K562 (cell line): ENCODE measurements at regions not wholly inside any gene's neighbourhood (a gene's known extent, or its start where the extent isn't known, plus 50 kb on each side); places are given as distances from the start of the nearest gene placed in this dataset.

Experiments
- ATAC-seq: fragments of 200-7000 bp; cut with Tn5 transposase; 3 replicates; pipeline ENCODE4 v1.9.1; 2020; ENCODE audit warnings: moderate library complexity
- BruUV-seq: library from RNA; stranded (reverse); fragments of 400-500 nt; replicated peaks from 2 replicates; lab custom pipeline; 2021; lab: Mats Ljungman, UMichigan
- CTCF ChIA-PET: fragments of 300-600 bp; formaldehyde crosslinking; extraction: SDS; loops from one replicate; lab custom pipeline; 2021; ENCODE audit warnings: low intra/inter-chr PET ratio; lab: Yijun Ruan, JAX
- POLR2A ChIA-PET: fragments of 300-600, 350-650 bp; sonication (Branson Sonifier 250); formaldehyde crosslinking; extraction: SDS; loops from one replicate; lab custom pipeline; 2021; ENCODE audit warnings: antibody characterized with exemption, inconsistent platforms; lab: Yijun Ruan, JAX
- DNase-seq, 4 experiments: peaks; one replicate each; pipeline versions ENCODE4 v3.0.0 to v3.0.0-alpha.2; 2011 to 2018; ENCODE audit warnings: low spot score in 3 of 4, mixed read lengths in 3 of 4; ENCODE audit errors: extremely low read depth in 1 of 4
- FAIRE-seq: peaks from 2 replicates; lab custom pipeline; 2011; peaks lifted over from hg19 to GRCh38; lab: Jason Lieb, UNC
- H2AFZ ChIP-seq: 2 replicates; pipeline ENCODE4 v1.6.0; 2011; ENCODE audit warnings: low read depth, low read length, control low read depth, inconsistent platforms
- H3K27ac ChIP-seq: fragments of 200-600 bp; 3 replicates; pipeline ENCODE4 v1.8.0; 2011; ENCODE audit warnings: low read depth, mild to moderate bottlenecking, control low read depth, inconsistent platforms, low read length, moderate library complexity, mixed read lengths; ENCODE audit errors: extremely low read depth
- H3K27me3 ChIP-seq, 2 experiments: fragments of 300-600 bp in 1 of 2; 2 replicates in 1 of 2; 3 replicates in 1 of 2; pipeline versions ENCODE4 v1.6.0 to v1.8.0; 2011; ENCODE audit warnings: inconsistent platforms in 2 of 2, low read length in 2 of 2, mild to moderate bottlenecking in 1 of 2, mixed read lengths in 1 of 2, moderate library complexity in 1 of 2; ENCODE audit not compliant: control insufficient read depth in 2 of 2, insufficient read depth in 2 of 2
- H3K36me3 ChIP-seq: fragments of 300-600 bp; 3 replicates; pipeline ENCODE4 v1.8.0; 2011; ENCODE audit warnings: mild to moderate bottlenecking, low read length, inconsistent platforms; ENCODE audit not compliant: control insufficient read depth, insufficient read depth
- H3K4me1 ChIP-seq, 2 experiments: fragments of 200-600 bp in 1 of 2; replicated peaks in 1 of 2; 2 replicates in 1 of 2; 3 replicates in 1 of 2; pipeline versions ENCODE4 v1.5.1 to v1.8.0; 2011; ENCODE audit warnings: inconsistent platforms in 2 of 2, low read length in 2 of 2, mild to moderate bottlenecking in 1 of 2, mixed read lengths in 1 of 2, moderate library complexity in 1 of 2; ENCODE audit not compliant: control insufficient read depth in 2 of 2, insufficient read depth in 2 of 2
- H3K4me2 ChIP-seq: 2 replicates; pipeline ENCODE4 v1.6.1; 2011; ENCODE audit warnings: low read length, control low read depth, inconsistent platforms, mixed read lengths; ENCODE audit not compliant: insufficient read depth
- H3K4me3 ChIP-seq: fragments of 200-600 bp; sonication (generic), shearing (Covaris generic); 2 replicates; pipeline ENCODE4 v1.5.1; 2016; ENCODE audit warnings: control low read depth, inconsistent platforms
- H3K79me2 ChIP-seq: fragments of 200-600 bp; 3 replicates; pipeline ENCODE4 v1.8.0; 2011; ENCODE audit warnings: low read length, inconsistent platforms; ENCODE audit not compliant: control insufficient read depth, insufficient read depth
- H3K9ac ChIP-seq, 2 experiments: 2 replicates each; pipeline versions ENCODE4 v1.6.0 to v1.6.1; 2011; ENCODE audit warnings: low read depth in 2 of 2, low read length in 2 of 2, control low read depth in 1 of 2, inconsistent platforms in 1 of 2, mild to moderate bottlenecking in 1 of 2, mixed read lengths in 1 of 2; ENCODE audit not compliant: insufficient read depth in 1 of 2
- H3K9me1 ChIP-seq: one replicate; pipeline ENCODE4 v1.6.0; 2011; ENCODE audit warnings: inconsistent platforms, mild to moderate bottlenecking, low read length, moderate library complexity; ENCODE audit not compliant: control insufficient read depth, insufficient read depth
- H3K9me3 ChIP-seq: replicated peaks from 2 replicates; pipeline ENCODE4 v1.5.1; 2011; ENCODE audit warnings: low read depth, low read length, inconsistent platforms; ENCODE audit not compliant: control insufficient read depth, insufficient read depth
- H4K20me1 ChIP-seq: replicated peaks from 2 replicates; pipeline ENCODE4 v1.6.1; 2011; ENCODE audit warnings: low read length, inconsistent platforms, mixed read lengths; ENCODE audit not compliant: control insufficient read depth, insufficient read depth
- HDAC1 ChIP-seq, 2 experiments: fragments of 450-650 bp; IDR thresholded peaks; 2 replicates each; pipeline ENCODE4 v1.6.1; 2016 to 2017; ENCODE audit warnings: inconsistent platforms in 1 of 2, mild to moderate bottlenecking in 1 of 2, moderate library complexity in 1 of 2
- HMGN3 ChIP-seq: IDR thresholded peaks from 2 replicates; pipeline ENCODE4 v1.6.1; 2011; ENCODE audit warnings: borderline replicate concordance, low read depth, mild to moderate bottlenecking, mixed read lengths, low read length; ENCODE audit not compliant: insufficient read length; ENCODE audit errors: extremely low read depth
- ZFX ChIP-seq: sonication (generic); formaldehyde crosslinking; IDR thresholded peaks from 2 replicates; pipeline ENCODE4 v1.8.0; 2022; ENCODE audit warnings: mild to moderate bottlenecking, missing genetic modification reagents, moderate library complexity
- WGBS: fragments of 100-300 bp; shearing (Covaris generic); methylation state at CpG from one replicate; pipeline ENCODE4 v1.1.6; 2016; ENCODE audit warnings: low coverage, mixed read lengths; ENCODE audit not compliant: insufficient coverage; ENCODE audit errors: missing lambda C conversion rate; 5-methylcytosine and 5-hydroxymethylcytosine counted together
- in situ Hi-C: fragments of 300-500 bp; cut with MboI; formaldehyde crosslinking; loops from 4 replicates; pipeline ENCODE4 v1.15.0; 2018; ENCODE audit warnings: inconsistent platforms, mixed read lengths
- intact Hi-C: fragments of 100-400 bp; cut with micrococcal nuclease; formaldehyde crosslinking; loops from 2 replicates; pipeline ENCODE4 v1.14.2; 2022
- TF ChIP-seq, protein P1 (sequence below), 3 experiments: IDR thresholded peaks in 2 of 3; conservative IDR thresholded peaks in 1 of 3; 2 replicates each; pipeline ENCODE4 v1.5.1; 2011 to 2012; ENCODE audit warnings: low read length in 3 of 3, mild to moderate bottlenecking in 3 of 3, control low read depth in 2 of 3, improper control_type of control experiment in 1 of 3, inconsistent platforms in 1 of 3, low read depth in 1 of 3, mixed read lengths in 1 of 3, moderate library complexity in 1 of 3; ENCODE audit not compliant: insufficient read depth in 2 of 3
- TF ChIP-seq, protein P2 (sequence below): sonication (generic); formaldehyde crosslinking; IDR thresholded peaks from 2 replicates; pipeline ENCODE4 v1.9.0; 2022; ENCODE audit warnings: mild to moderate bottlenecking, missing genetic modification reagents
- TF ChIP-seq, protein P3 (sequence below): fragments of 450-650 bp; IDR thresholded peaks from 2 replicates; pipeline ENCODE4 v1.6.1; 2016
- TF ChIP-seq, protein P4 (sequence below), 2 experiments: IDR thresholded peaks in 1 of 2; conservative IDR thresholded peaks in 1 of 2; 2 replicates each; pipeline ENCODE4 v1.6.1; 2016; ENCODE audit warnings: low read depth in 2 of 2, mild to moderate bottlenecking in 1 of 2, missing compliant biosample characterization in 1 of 2, missing genetic modification characterization in 1 of 2, moderate library complexity in 1 of 2

DNA sequence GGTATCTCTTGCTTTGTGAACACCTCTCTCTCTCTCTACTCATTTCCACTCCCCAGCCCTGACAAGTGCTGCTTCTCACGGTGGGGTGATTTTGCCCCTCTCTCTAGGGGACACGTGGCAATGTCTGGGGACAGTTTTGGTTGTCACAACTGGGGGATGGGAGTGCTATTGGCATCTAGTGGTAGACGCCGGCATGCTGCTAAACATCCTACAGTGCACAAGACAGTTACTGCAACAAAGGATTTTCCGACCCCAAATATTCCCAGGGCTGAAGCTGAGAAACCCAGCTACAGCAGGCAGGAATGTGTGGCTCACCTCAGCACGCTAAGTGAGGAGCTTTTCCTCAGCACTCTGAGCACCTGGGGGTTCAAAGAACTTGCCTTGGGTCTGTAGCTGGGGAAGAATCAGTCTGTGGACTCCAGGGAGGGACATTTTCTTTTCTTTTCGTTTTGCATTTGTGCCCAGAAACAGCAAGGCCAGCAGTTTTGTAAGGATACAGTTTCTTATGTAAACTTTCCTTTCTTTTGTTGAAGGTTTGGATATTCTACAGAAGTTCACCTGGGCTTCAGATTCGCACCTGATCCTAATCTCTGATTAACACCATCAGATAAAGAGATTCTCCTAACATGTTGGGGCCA is 246.9 kb upstream of the ZFP64 start:
- POLR2A ChIA-PET: no interaction called here
- Histone ChIP-seq H3K9me1 (no peaks in the 10 kb centered on the region), H3K9ac (no peak overlapping the region), H3K27me3 (no peaks in the 10 kb centered on the region), H3K4me2 (no peak overlapping the region), H2AFZ (no peak overlapping the region), H3K36me3 (no peaks in the 10 kb centered on the region), H4K20me1 (no peaks in the 10 kb centered on the region), H3K4me1 (no peaks in the 10 kb centered on the region), H3K4me3 (no peak overlapping the region), H3K9me3 (no peaks in the 10 kb centered on the region), H3K27ac (no peak overlapping the region), H3K79me2 (no peaks in the 10 kb centered on the region)
- ATAC-seq (no peak), DNase-seq (peak in 1 of 4 experiments; percentile 2), FAIRE-seq (no peak)
- WGBS: 12% methylated on average over 8 of the region's 8 CpGs
- no peak for TF ChIP-seq HMGN3
- TF ChIP-seq, protein P1, sequence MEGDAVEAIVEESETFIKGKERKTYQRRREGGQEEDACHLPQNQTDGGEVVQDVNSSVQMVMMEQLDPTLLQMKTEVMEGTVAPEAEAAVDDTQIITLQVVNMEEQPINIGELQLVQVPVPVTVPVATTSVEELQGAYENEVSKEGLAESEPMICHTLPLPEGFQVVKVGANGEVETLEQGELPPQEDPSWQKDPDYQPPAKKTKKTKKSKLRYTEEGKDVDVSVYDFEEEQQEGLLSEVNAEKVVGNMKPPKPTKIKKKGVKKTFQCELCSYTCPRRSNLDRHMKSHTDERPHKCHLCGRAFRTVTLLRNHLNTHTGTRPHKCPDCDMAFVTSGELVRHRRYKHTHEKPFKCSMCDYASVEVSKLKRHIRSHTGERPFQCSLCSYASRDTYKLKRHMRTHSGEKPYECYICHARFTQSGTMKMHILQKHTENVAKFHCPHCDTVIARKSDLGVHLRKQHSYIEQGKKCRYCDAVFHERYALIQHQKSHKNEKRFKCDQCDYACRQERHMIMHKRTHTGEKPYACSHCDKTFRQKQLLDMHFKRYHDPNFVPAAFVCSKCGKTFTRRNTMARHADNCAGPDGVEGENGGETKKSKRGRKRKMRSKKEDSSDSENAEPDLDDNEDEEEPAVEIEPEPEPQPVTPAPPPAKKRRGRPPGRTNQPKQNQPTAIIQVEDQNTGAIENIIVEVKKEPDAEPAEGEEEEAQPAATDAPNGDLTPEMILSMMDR (IDR thresholded peaks at IDR 0.05 in 2 of 3, conservative IDR thresholded peaks at IDR 0.05 in 1 of 3; ENCODE audit: insufficient read depth in 2 of 3, low read depth in 1 of 3, low read length in 3 of 3): peak in 1 of 3 experiments; percentile 7; a peak in 1 of 6 replicates
- CTCF ChIA-PET: no interaction called here
- in situ Hi-C loops (no loop called here), intact Hi-C loops (no loop called here)
- BruUV-seq: no TSS peak

DNA sequence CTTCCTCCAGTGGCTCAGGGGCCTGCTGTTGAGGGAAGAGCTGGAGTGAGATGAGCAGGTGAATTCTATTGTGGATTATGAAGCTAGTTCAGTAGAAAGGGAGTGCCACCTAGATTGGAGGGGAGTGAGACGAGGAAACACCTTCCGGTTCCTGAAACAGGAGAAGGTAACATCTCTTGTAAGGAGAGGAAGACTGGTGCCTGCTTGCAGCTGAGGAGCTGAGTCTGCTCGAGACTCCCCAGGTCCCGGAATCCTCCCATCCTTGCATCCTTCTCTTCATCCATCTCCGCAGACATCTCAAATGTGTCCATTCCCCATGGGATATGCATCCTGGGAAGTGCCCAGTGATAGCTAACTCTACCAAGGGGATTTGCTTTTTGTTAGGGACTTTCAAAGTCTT is 242.9 kb upstream of the ZFP64 start:
- H2AFZ ChIP-seq: no peak overlapping the region
- BruUV-seq: no TSS peak
- H3K4me1 ChIP-seq: no peaks in the 10 kb centered on the region
- no peak overlapping the region for H3K9ac ChIP-seq
- ChIA-PET POLR2A (no interaction called here), CTCF (no interaction called here)
- H3K36me3 ChIP-seq: no peaks in the 10 kb centered on the region
- no peaks in the 10 kb centered on the region for H3K79me2 ChIP-seq
- no peaks in the 10 kb centered on the region for H3K9me3 ChIP-seq
- in situ Hi-C loops (no loop called here), intact Hi-C loops (no loop called here)
- no peak overlapping the region for H3K4me3 ChIP-seq
- no peak for FAIRE-seq
- no peak for ATAC-seq
- no peak overlapping the region for H3K4me2 ChIP-seq
- H4K20me1 ChIP-seq: no peaks in the 10 kb centered on the region
- WGBS: 41% methylated on average over 5 of the region's 5 CpGs
- no peak for DNase-seq
- H3K27ac ChIP-seq: no peak overlapping the region
- H3K27me3 ChIP-seq: no peaks in the 10 kb centered on the region
- no peaks in the 10 kb centered on the region for H3K9me1 ChIP-seq
- TF ChIP-seq ZFX (CRISPR knock-in tag) (no peak), HDAC1 (IDR thresholded peaks at IDR 0.05) (no peak)
- TF ChIP-seq, protein P2, sequence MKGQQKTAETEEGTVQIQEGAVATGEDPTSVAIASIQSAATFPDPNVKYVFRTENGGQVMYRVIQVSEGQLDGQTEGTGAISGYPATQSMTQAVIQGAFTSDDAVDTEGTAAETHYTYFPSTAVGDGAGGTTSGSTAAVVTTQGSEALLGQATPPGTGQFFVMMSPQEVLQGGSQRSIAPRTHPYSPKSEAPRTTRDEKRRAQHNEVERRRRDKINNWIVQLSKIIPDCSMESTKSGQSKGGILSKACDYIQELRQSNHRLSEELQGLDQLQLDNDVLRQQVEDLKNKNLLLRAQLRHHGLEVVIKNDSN (CRISPR knock-in tag): no peak
- TF ChIP-seq, protein P3, sequence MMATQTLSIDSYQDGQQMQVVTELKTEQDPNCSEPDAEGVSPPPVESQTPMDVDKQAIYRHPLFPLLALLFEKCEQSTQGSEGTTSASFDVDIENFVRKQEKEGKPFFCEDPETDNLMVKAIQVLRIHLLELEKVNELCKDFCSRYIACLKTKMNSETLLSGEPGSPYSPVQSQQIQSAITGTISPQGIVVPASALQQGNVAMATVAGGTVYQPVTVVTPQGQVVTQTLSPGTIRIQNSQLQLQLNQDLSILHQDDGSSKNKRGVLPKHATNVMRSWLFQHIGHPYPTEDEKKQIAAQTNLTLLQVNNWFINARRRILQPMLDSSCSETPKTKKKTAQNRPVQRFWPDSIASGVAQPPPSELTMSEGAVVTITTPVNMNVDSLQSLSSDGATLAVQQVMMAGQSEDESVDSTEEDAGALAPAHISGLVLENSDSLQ: no peak
- TF ChIP-seq, protein P4, sequence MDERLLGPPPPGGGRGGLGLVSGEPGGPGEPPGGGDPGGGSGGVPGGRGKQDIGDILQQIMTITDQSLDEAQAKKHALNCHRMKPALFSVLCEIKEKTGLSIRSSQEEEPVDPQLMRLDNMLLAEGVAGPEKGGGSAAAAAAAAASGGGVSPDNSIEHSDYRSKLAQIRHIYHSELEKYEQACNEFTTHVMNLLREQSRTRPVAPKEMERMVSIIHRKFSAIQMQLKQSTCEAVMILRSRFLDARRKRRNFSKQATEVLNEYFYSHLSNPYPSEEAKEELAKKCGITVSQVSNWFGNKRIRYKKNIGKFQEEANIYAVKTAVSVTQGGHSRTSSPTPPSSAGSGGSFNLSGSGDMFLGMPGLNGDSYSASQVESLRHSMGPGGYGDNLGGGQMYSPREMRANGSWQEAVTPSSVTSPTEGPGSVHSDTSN (CRISPR knock-in tag; IDR thresholded peaks at IDR 0.05; ENCODE audit: low read depth): no peak
- TF ChIP-seq, protein P4 (tag; conservative IDR thresholded peaks at IDR 0.05; ENCODE audit: low read depth): no peak
